GM12892 (cell line): ENCODE measurements at regions not wholly inside any gene's neighbourhood (a gene's known extent, or its start where the extent isn't known, plus 50 kb on each side); places are given as distances from the start of the nearest gene placed in this dataset.
"Not testable (repeated sequence)": the region's sequence is repeated elsewhere in the genome, so short reads cannot be mapped to it uniquely, and the experiment has no call there.

Experiments used
- DNase-seq: peaks from one replicate; pipeline ENCODE4 v3.0.0; 2011; ENCODE audit not compliant: insufficient read length
- FAIRE-seq: peaks from 2 replicates; lab custom pipeline; 2011; peaks lifted over from hg19 to GRCh38; lab: Jason Lieb, UNC
- POLR2A ChIP-seq: IDR thresholded peaks from 2 replicates; pipeline ENCODE4 v1.6.1; 2011; ENCODE audit warnings: low read depth, low read length, control low read depth
- POLR2AphosphoS5 ChIP-seq: IDR thresholded peaks from 2 replicates; pipeline ENCODE4 v1.6.1; 2011; ENCODE audit warnings: low read depth, low read length, control low read depth
- TAF1 ChIP-seq: IDR thresholded peaks from 2 replicates; pipeline ENCODE4 v1.6.1; 2011; ENCODE audit warnings: low read depth, mild to moderate bottlenecking, control low read depth, low read length, borderline replicate concordance

DNA sequence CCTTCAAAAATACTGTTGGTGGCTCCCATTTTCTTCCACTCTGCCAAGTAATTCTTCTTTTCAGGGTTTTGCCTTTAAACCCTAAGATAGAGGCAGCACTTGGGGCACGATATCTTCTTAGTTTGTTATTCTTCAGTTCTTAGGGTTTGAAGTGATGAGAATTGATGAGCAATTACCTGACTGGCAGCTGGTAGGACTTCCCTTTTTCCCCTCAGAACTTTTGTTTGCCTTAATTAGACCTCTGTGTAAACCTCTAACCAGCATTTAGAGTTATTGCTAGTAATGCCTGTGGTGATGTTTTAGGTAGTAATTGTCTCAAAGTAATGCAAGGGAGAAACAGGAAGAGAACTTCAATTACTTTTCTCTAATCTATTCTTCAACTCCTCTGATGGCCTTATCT lies 683.5 kb downstream of the RPL10L start:
- DNase-seq (no peak), FAIRE-seq (no peak)
- TF ChIP-seq POLR2A, result no peak

DNA sequence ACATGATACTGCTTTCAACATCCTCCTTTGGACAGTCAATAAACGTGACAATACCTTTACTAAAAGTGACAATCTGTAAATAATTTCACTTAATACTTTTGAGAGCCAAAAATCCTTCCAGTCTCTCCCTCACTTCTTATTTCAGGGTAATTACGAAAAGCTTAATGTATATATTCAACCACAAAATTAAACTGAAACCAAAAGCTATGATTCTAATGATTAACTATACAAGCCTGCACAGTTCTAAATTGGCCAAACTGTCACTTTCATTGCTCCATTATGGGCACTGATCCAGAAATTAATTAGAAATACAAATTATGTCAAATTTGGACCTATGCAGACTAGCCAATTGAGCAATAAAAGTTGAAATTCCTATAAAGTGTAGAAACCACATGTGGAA lies 696.5 kb upstream of the MIS18BP1 start:
- no peak for DNase-seq
- TF ChIP-seq POLR2A (no peak), TAF1 (no peak), POLR2AphosphoS5 (no peak)
- FAIRE-seq, result no peak

- FAIRE-seq, result no peak
- TF ChIP-seq POLR2AphosphoS5, result no peak
- TF ChIP-seq TAF1, result no peak
- TF ChIP-seq POLR2A, result no peak
- DNase-seq, result no peak
Observed at GRCh38 chr14:45947830-45948229, 694.8 kb upstream of the MIS18BP1 start.

DNA sequence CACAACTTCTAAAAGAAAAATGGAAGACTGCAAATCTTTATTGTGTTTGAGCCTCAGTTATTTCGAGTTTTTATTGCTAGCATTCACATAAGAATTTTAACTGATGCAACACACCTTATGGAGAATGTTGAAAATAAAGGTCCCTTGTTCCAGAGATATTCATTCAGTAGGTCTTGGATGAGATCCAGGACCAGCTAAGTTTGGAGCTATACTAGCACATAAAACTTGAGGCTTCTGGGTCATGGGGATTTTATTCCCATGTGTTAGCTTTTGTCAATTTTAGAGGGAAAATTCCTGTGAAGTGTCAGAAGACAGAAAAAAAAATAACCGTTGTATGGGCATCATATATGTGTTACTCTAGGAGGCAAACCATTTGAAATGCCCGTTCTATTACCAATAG lies 693.2 kb upstream of the MIS18BP1 start:
- FAIRE-seq (no peak), DNase-seq (no peak)
- TF ChIP-seq POLR2AphosphoS5 (no peak), POLR2A (no peak), TAF1 (no peak)

DNA sequence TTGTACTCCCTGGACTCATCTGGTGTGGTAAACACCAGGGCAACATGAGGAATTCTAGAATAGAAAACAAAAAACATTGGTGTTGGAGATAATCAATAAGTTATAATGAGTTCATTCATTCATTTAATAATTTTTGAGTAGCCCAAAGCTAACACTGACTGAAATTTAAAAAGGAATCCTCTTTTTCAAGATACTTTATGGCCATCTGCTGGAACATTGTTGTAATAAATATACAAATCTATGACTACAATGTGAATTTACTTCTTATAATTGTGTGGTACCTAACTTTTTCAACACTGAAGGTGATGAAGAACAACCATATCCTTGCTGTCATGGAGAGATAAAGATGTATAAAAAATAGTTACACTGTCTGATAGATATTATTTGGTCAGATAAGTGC lies 687.3 kb upstream of the MIS18BP1 start:
- DNase-seq, result no peak
- TF ChIP-seq POLR2A, result no peak
- no peak for TF ChIP-seq TAF1
- no peak for TF ChIP-seq POLR2AphosphoS5
- no peak for FAIRE-seq

GRCh38 chr14:45939572-45939971 lies 686.6 kb upstream of the MIS18BP1 start:
- DNase-seq (no peak), FAIRE-seq (no peak)
- TF ChIP-seq POLR2AphosphoS5, result no peak
- TF ChIP-seq TAF1, result no peak
- TF ChIP-seq POLR2A, result no peak

GRCh38 chr14:45919995-45920394 lies 667.0 kb upstream of the MIS18BP1 start:
- FAIRE-seq, DNase-seq: not testable (repeated sequence)

DNA sequence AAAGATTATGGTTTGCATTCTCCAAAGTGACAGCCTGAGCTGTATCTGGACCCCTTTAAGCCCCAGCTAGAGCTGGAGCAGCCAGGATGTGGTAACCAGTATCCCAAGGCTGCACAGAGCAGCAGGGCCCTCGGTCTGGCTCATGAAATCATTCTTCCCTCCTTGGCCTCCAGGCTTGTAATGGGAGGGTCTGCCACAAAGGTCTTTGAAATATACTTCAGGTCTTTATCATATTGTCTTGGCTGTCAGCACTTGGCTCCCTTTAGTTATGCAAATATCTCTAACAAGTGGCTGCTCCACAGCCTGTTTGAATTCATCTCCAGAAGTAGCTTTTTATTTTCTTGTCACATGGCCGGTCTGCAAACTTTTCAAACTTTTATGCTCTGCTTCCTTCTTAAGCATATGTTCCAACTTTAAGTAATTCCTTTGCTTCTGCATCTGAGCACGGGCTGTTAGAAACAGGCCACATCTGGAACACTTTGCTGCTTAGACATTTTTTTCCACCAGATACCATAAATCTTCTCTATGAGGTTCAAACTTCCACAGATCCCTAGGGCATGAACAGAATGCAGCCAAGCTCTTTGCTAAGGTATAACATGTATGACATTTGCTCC lies 663.4 kb upstream of the MIS18BP1 start:
- DNase-seq, result no peak
- no peak for FAIRE-seq
- no peak for TF ChIP-seq POLR2AphosphoS5
- TF ChIP-seq POLR2A, result no peak
- no peak for TF ChIP-seq TAF1

- FAIRE-seq (no peak), DNase-seq (no peak)
- no peak for TF ChIP-seq POLR2A
- TF ChIP-seq POLR2AphosphoS5, result no peak
- no peak for TF ChIP-seq TAF1
Observed at GRCh38 chr14:45907782-45908181, 654.8 kb upstream of the MIS18BP1 start.

- DNase-seq (no peak), FAIRE-seq (no peak)
- TF ChIP-seq TAF1 (no peak), POLR2A (no peak), POLR2AphosphoS5 (no peak)
Observed at GRCh38 chr14:45906257-45906656, 653.3 kb upstream of the MIS18BP1 start.

- TF ChIP-seq TAF1 (no peak), POLR2AphosphoS5 (no peak)
- FAIRE-seq (no peak), DNase-seq (no peak)
Observed at GRCh38 chr14:45905672-45906071, 652.7 kb upstream of the MIS18BP1 start.

GRCh38 chr14:45904314-45904713 lies 651.3 kb upstream of the MIS18BP1 start:
- DNase-seq, result no peak
- TF ChIP-seq TAF1 (no peak), POLR2A (no peak), POLR2AphosphoS5 (no peak)
- FAIRE-seq, result no peak

- TF ChIP-seq POLR2AphosphoS5, result no peak
- TF ChIP-seq TAF1, result no peak
- no peak for TF ChIP-seq POLR2A
- FAIRE-seq (no peak), DNase-seq (no peak)
Observed at GRCh38 chr14:45902241-45902640, 649.2 kb upstream of the MIS18BP1 start.
